NCI-H2171 (cell line): ENCODE measurements at regions not wholly inside any gene's neighbourhood (a gene's known extent, or its start where the extent isn't known, plus 50 kb on each side); places are given as distances from the start of the nearest gene placed in this dataset.

Experiments used
- DNase-seq: peaks from one replicate; lab custom pipeline; 2025; lab: John Stamatoyannopoulos, UW

- peak; percentile 93 for DNase-seq
Measured at GRCh38 chr16:85360323-85361277, 248.3 kb upstream of the CIBAR2 start.

GRCh38 chr16:85361441-85362118, 249.3 kb upstream of the CIBAR2 start:
- DNase-seq: no peak

- DNase-seq: no peak
Measured at GRCh38 chr16:85362443-85362842, 250.2 kb upstream of the CIBAR2 start.

- no peak for DNase-seq
Measured at GRCh38 chr16:85363427-85363826, 249.7 kb upstream of the GSE1 start.

GRCh38 chr16:85363881-85364280, 249.2 kb upstream of the GSE1 start:
- no peak for DNase-seq

GRCh38 chr16:85364323-85365040, 248.6 kb upstream of the GSE1 start:
- no peak for DNase-seq

- peak; percentile 49 for DNase-seq
Measured at GRCh38 chr16:85365120-85365519, 248.0 kb upstream of the GSE1 start.

GRCh38 chr16:85366031-85366763, 246.9 kb upstream of the GSE1 start:
- DNase-seq: peak; percentile 71

- no peak for DNase-seq
Measured at GRCh38 chr16:85367485-85367884, 245.6 kb upstream of the GSE1 start.

- no peak for DNase-seq
Measured at GRCh38 chr16:85369060-85369459, 244.1 kb upstream of the GSE1 start.

- DNase-seq: no peak
Measured at GRCh38 chr16:85369741-85370528, 243.2 kb upstream of the GSE1 start.

- no peak for DNase-seq
Measured at GRCh38 chr16:85370543-85370880, 242.6 kb upstream of the GSE1 start.

- no peak for DNase-seq
Measured at GRCh38 chr16:85370881-85371651, 242.1 kb upstream of the GSE1 start.

GRCh38 chr16:85371948-85372347, 241.2 kb upstream of the GSE1 start:
- no peak for DNase-seq

GRCh38 chr16:85372627-85373372, 240.3 kb upstream of the GSE1 start:
- DNase-seq: no peak

- DNase-seq: no peak
Measured at GRCh38 chr16:85373741-85374570, 239.2 kb upstream of the GSE1 start.

- no peak for DNase-seq
Measured at GRCh38 chr16:85374571-85374872, 238.6 kb upstream of the GSE1 start.

- no peak for DNase-seq
Measured at GRCh38 chr16:85375282-85375681, 237.8 kb upstream of the GSE1 start.
